ENCODE measurements at regions not wholly inside any gene's neighbourhood (a gene's known extent, or its start where the extent isn't known, plus 50 kb on each side); places are given as distances from the start of the nearest gene placed in this dataset.

DNA sequence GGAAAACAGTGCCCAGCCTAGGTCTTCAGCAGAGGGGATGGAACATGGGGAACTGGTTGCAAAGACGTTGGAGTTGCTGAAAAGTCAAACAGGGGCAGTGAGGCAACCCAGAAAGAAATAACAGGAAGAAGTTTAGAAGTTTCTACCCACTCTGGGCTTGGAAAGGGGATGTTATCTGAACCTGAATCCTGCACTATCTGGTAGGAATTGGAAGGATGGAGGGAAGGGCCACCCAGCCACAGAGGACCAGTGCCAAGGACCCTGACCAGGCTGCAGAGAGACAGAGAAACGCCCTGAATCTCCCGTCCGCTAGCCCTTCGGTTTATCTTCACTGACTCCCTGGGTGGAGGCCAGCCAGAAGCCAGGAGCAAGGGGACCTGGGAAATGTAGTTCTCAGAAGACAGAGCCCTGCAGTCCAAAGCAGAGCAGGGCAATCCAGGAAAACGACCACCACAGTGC lies 217.3 kb upstream of the RREB1 start:
- TF ChIP-seq CTCF (IDR thresholded peaks at IDR 0.05) (no peak), POLR2AphosphoS5 (IDR thresholded peaks at IDR 0.05) (no peak), POLR2A (IDR thresholded peaks at IDR 0.05) (no peak), EP300 (IDR thresholded peaks at IDR 0.05) (no peak)

Measured in stomach (tissue), 4 donors.